ENCODE measurements at regions not wholly inside any gene's neighbourhood (a gene's known extent, or its start where the extent isn't known, plus 50 kb on each side); places are given as distances from the start of the nearest gene placed in this dataset.

GRCh38 chr5:89513299-89514044 is 630.5 kb upstream of the MEF2C start:
- no peak for TF ChIP-seq EZH2 (IDR thresholded peaks at IDR 0.05; ENCODE audit: insufficient read depth, low read length)
- TF ChIP-seq CTCF (IDR thresholded peaks at IDR 0.05; ENCODE audit: insufficient read depth, low read depth, low read length): no peak
